ENCODE measurements at regions not wholly inside any gene's neighbourhood (a gene's known extent, or its start where the extent isn't known, plus 50 kb on each side); places are given as distances from the start of the nearest gene placed in this dataset.

GRCh38 chr13:53204598-53204997 is 176.0 kb downstream of the OLFM4 start:
- DNase-seq (ENCODE audit: low read depth) = no peak

GRCh38 chr13:53206455-53206854 is 177.8 kb downstream of the OLFM4 start:
- no peak for DNase-seq (ENCODE audit: low read depth)

- DNase-seq (ENCODE audit: low read depth) = no peak
These were observed 178.9 kb downstream of the OLFM4 start for GRCh38 chr13:53207556-53207955.

- DNase-seq (ENCODE audit: low read depth) = no peak
These were observed 185.8 kb downstream of the OLFM4 start for GRCh38 chr13:53214433-53214832.

- no peak for DNase-seq (ENCODE audit: low read depth)
These were observed 186.9 kb downstream of the OLFM4 start for GRCh38 chr13:53215563-53215962.

DNA sequence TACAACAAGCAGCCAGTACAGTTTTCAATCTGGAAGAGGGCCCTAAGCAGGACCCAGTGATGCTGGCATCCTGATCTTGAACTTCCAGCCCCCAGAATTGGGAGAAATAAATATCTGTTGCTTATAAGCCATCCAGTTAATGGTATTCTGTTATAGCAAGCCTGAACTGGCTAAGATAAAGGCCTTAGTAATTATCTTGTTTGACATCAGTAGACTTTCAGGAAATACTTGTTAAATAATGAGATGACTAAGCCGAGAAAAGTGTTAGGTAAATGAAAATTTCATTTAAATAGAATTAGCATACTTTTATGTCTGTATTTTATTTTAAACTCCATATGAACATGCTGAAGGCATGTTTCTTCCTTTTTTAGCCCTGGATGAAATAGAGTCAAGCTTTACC is 188.2 kb downstream of the OLFM4 start:
- no peak for DNase-seq (ENCODE audit: low read depth)

GRCh38 chr13:53217194-53217593 is 188.6 kb downstream of the OLFM4 start:
- DNase-seq (ENCODE audit: low read depth) = no peak

DNA sequence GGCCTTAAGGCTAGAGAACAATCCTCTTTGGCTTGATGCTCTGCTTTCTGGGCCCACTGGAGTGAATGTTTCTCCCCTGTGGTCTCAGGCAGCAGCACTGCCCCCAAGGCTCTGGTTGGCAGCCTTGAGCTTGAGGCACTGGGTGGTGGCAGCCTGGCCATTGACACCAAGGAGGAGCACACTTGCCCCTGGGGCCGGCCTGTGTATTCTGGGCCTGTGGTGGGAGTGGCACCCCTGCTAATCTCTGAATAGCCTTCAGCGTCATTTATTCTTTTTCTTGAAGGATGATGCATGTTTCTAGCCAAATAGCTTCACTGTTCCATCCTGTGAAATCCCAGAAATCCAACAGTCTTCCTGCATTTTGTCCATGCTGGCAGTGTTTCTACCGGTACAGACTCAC is 191.4 kb downstream of the OLFM4 start:
- DNase-seq (ENCODE audit: low read depth) = no peak

DNA sequence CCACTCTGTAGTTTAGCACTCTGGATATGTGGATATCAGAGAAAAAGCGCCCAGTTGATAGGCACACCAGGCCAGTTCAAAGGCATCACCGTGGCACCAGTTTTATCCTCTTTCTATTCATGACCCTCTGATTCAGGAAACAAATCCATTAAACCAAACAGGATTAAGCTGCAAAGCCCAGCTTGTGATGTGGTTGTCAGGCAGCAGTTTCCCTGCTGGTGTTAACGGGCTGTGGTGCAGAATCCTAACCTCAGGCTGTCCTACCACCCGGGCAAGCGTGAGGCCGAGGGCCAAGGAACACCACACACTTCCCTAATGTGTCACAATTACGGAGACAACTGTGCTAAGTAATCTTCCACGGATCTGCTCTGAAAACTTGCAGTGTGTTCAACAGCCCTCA is 209.1 kb downstream of the OLFM4 start:
- DNase-seq (ENCODE audit: low read depth) = no peak

- DNase-seq (ENCODE audit: low read depth) = no peak
These were observed 209.6 kb downstream of the OLFM4 start for GRCh38 chr13:53238261-53238660.

GRCh38 chr13:53240401-53241025 is 211.9 kb downstream of the OLFM4 start:
- no peak for DNase-seq (ENCODE audit: low read depth)

- DNase-seq (ENCODE audit: low read depth) = no peak
These were observed 213.3 kb downstream of the OLFM4 start for GRCh38 chr13:53241891-53242348.

GRCh38 chr13:53249236-53249635 is 220.6 kb downstream of the OLFM4 start:
- no peak for DNase-seq (ENCODE audit: low read depth)

DNA sequence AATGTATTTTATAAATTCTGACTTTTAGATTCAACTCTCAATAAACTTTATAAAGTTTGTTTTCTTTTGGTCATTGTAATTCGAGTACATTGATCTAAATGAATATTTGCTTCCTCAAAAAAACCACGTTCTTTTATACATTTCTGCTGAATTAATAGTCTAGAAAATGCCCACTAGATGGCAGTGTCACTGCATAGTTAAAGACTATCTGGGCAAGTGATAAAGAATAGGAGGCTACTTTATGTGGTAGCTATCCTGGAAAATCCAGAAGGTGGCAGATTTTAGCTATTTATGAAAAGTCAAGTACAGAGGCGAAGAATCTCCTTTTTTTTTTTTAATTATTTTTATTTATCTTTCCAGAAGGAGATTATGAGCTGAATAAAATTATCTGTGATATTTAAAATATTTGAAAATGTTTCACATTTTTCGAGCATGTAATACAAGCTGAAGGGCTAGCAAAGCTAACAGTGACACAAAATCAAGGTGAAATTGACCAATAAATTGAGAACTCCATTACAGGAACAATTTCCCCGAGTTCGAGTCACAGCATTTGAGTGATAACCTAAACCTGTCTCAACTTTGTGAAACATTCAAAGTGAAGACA is 221.8 kb downstream of the OLFM4 start:
- peak; percentile 70 for DNase-seq (ENCODE audit: low read depth)

GRCh38 chr13:53250977-53251376 is 222.4 kb downstream of the OLFM4 start:
- no peak for DNase-seq (ENCODE audit: low read depth)

GRCh38 chr13:53254500-53254899 is 225.9 kb downstream of the OLFM4 start:
- no peak for DNase-seq (ENCODE audit: low read depth)

GRCh38 chr13:53255795-53256194 is 227.2 kb downstream of the OLFM4 start:
- no peak for DNase-seq (ENCODE audit: low read depth)

DNA sequence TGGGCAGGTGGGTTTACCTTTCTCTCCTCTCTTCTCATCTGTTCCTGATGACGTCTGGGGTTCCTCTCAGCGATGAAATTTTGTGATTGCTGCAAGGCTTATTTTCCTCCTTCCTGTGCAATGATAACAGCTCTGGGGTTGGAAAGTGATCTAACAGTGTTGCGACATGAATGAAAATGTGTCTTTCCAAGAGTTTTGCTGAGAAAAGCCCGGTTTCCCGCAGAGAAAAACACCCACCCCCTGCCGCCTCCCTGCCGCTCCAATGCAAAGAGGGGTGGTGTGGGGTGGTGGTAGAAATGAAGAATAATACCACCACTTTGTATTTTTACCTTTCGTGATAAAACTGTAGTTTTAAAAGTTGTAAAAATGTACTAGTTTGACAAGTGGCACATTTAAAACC is 232.0 kb downstream of the OLFM4 start:
- no peak for DNase-seq (ENCODE audit: low read depth)

- no peak for DNase-seq (ENCODE audit: low read depth)
These were observed 236.3 kb downstream of the OLFM4 start for GRCh38 chr13:53264751-53265385.

DNA sequence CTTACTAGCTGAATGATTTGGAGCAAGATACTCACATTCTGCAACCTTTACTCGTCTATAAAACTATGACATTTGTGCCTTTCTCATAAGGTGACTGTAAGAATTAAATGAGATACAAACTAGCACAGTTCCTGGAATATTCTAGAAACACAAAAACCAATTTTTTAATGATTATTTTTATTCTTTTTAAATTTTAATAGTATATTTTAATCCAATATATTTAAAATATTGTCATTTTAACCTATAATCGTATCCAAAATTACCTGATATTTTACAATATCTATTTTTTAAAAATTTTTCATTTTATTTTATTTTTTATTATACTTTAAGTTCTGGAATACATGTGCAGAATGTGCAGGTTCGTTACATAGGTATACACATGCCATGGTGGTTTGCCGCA is 238.1 kb downstream of the OLFM4 start:
- no peak for DNase-seq (ENCODE audit: low read depth)

DNA sequence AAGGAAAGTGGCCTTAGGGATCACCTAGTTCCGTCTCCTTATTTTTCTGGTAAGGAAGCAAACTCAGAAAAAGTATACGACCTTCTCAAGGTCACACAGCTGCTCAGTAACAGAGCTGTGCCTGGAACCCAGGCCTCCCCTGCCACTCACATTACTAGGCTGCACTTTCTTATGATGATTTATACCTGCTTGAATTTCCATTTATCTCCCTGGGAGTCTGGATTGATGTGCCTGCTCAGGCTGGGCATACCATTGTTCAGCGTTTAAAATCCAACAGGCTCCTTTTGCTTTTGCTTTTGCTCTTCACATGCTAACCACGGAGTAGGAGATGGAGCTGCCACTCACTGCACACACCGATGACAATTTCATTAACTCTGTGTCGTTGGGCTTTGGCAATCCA is 241.0 kb downstream of the OLFM4 start:
- DNase-seq (ENCODE audit: low read depth) = no peak

DNA sequence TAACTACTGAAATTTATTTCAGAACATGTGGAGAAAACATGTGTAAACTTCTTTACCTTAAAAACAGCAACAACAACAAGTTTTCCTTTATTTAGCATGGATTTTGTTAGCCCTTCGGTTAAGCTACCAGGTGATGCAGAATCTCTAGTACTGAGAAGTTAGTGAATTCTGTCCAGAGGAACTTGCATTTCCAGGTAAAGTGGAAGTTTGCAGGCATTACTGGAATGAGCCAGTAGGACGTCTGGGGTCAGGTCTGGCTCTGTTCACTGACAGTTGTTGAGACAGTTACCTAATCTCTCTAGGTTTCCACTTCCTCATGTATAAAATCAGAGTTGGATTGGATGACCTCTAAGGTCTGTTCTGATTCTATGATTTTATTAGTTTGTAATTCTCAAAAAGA is 244.3 kb downstream of the OLFM4 start:
- DNase-seq (ENCODE audit: low read depth) = no peak

GRCh38 chr13:53276265-53276664 is 247.7 kb downstream of the OLFM4 start:
- DNase-seq (ENCODE audit: low read depth) = no peak

- DNase-seq (ENCODE audit: low read depth) = no peak
These were observed 253.1 kb downstream of the OLFM4 start for GRCh38 chr13:53281677-53282076.

Data from amniotic epithelial cell (primary cell).